Keratinocyte (primary cell): ENCODE measurements at regions not wholly inside any gene's neighbourhood (a gene's known extent, or its start where the extent isn't known, plus 50 kb on each side); places are given as distances from the start of the nearest gene placed in this dataset.

Experiments
- DNase-seq: peaks from one replicate; pipeline ENCODE4 v3.0.0-alpha.2; 2011; ENCODE audit warnings: low read depth, missing footprints, low spot score
- FAIRE-seq: peaks from 2 replicates; lab custom pipeline; 2011; peaks lifted over from hg19 to GRCh38; lab: Jason Lieb, UNC
- H2AFZ ChIP-seq: 2 replicates; pipeline ENCODE4 v1.6.0; 2012; ENCODE audit warnings: low read length, control low read depth, inconsistent platforms; ENCODE audit not compliant: control insufficient read depth
- H3K27ac ChIP-seq: 2 replicates; pipeline ENCODE4 v1.5.1; 2011; ENCODE audit warnings: low read length; ENCODE audit not compliant: control insufficient read depth, insufficient read depth
- H3K27me3 ChIP-seq: 3 replicates; pipeline ENCODE4 v1.6.0; 2011; ENCODE audit warnings: low read length; ENCODE audit not compliant: control insufficient read depth, insufficient read depth; ENCODE audit errors: extremely low read depth
- H3K36me3 ChIP-seq, 2 experiments: 2 replicates in 1 of 2; 3 replicates in 1 of 2; pipeline ENCODE4 v1.5.1; 2011; ENCODE audit warnings: low read length in 2 of 2, mild to moderate bottlenecking in 1 of 2; ENCODE audit not compliant: control insufficient read depth in 2 of 2, insufficient read depth in 2 of 2; ENCODE audit errors: extremely low read depth in 1 of 2
- H3K4me1 ChIP-seq: 3 replicates; pipeline ENCODE4 v1.5.1; 2011; ENCODE audit warnings: low read length; ENCODE audit not compliant: control insufficient read depth, insufficient read depth; ENCODE audit errors: extremely low read depth
- H3K4me2 ChIP-seq: 3 replicates; pipeline ENCODE4 v1.6.0; 2011; ENCODE audit warnings: low read depth, low read length; ENCODE audit not compliant: control insufficient read depth, insufficient read depth; ENCODE audit errors: extremely low read depth
- H3K4me3 ChIP-seq, 3 experiments: fragments of 200-600 bp in 1 of 3; sonication (generic) in 1 of 3; 2 replicates in 2 of 3; 3 replicates in 1 of 3; pipeline ENCODE4 v1.5.1; 2011 to 2016; ENCODE audit warnings: low read length in 3 of 3, mild to moderate bottlenecking in 3 of 3, control low read depth in 2 of 3, inconsistent platforms in 1 of 3, low read depth in 1 of 3, mixed read lengths in 1 of 3, mixed run types in 1 of 3, moderate library complexity in 1 of 3; ENCODE audit not compliant: control insufficient read depth in 2 of 3, insufficient read depth in 2 of 3; ENCODE audit errors: extremely low read depth in 1 of 3
- H3K79me2 ChIP-seq: 2 replicates; pipeline ENCODE4 v1.6.0; 2012; ENCODE audit warnings: low read length; ENCODE audit not compliant: control insufficient read depth, insufficient read depth
- H3K9ac ChIP-seq: 3 replicates; pipeline ENCODE4 v1.6.0; 2011; ENCODE audit warnings: low read length; ENCODE audit not compliant: control insufficient read depth, insufficient read depth; ENCODE audit errors: extremely low read depth
- H3K9me1 ChIP-seq: 3 replicates; pipeline ENCODE4 v1.6.0; 2011; ENCODE audit warnings: low read length; ENCODE audit not compliant: control insufficient read depth, insufficient read depth; ENCODE audit errors: extremely low read depth
- H3K9me3 ChIP-seq: 2 replicates; pipeline ENCODE4 v1.5.1; 2012; ENCODE audit warnings: low read depth, low read length; ENCODE audit not compliant: control insufficient read depth
- H4K20me1 ChIP-seq: 3 replicates; pipeline ENCODE4 v1.6.0; 2011; ENCODE audit warnings: low read length; ENCODE audit not compliant: control insufficient read depth, insufficient read depth; ENCODE audit errors: extremely low read depth
- CTCF ChIP-seq, 3 experiments: IDR thresholded peaks in 1 of 3; conservative IDR thresholded peaks in 1 of 3; optimal IDR thresholded peaks in 1 of 3; 2 replicates in 2 of 3; 3 replicates in 1 of 3; pipeline versions ENCODE3 to v1.5.1; 2011; ENCODE audit warnings: low read length in 3 of 3, mild to moderate bottlenecking in 3 of 3, moderate library complexity in 2 of 3, control low read depth in 1 of 3, inconsistent platforms in 1 of 3; ENCODE audit not compliant: insufficient read depth in 2 of 3; ENCODE audit errors: extremely low read depth in 1 of 3
- EZH2 ChIP-seq: IDR thresholded peaks from one replicate; pipeline ENCODE4 v1.6.1; 2012; ENCODE audit warnings: inconsistent platforms, mild to moderate bottlenecking, low read length, moderate library complexity
- dilution Hi-C: fragments of 300-500 bp; cut with MboI; formaldehyde crosslinking; loops from one replicate; pipeline ENCODE4 v1.7.0; 2020; ENCODE audit warnings: low sequenced_read_pairs; ENCODE audit not compliant: extremely low pct_ligation_motif_present

GRCh38 chr2:65661980-65662653 is 229.7 kb upstream of the SPRED2 start:
- Histone ChIP-seq H2AFZ (no peak overlapping the region), H3K4me1 (peaks cover 11% of the 10 kb centered on the region), H3K9me1 (no peaks in the 10 kb centered on the region), H3K4me3 (no peak overlapping the region), H3K79me2 (no peaks in the 10 kb centered on the region), H3K9me3 (no peaks in the 10 kb centered on the region), H3K9ac (no peak overlapping the region), H3K4me2 (no peak overlapping the region), H3K36me3 (no peaks in the 10 kb centered on the region), H4K20me1 (no peaks in the 10 kb centered on the region), H3K27ac (no peak overlapping the region), H3K27me3 (peaks cover 3% of the 10 kb centered on the region)
- FAIRE-seq = no peak
- dilution Hi-C loops = no loop called here
- TF ChIP-seq EZH2 = no peak
- TF ChIP-seq CTCF (optimal IDR thresholded peaks at IDR 0.05 in 1 of 3, IDR thresholded peaks at IDR 0.05 in 1 of 3, conservative IDR thresholded peaks at IDR 0.05 in 1 of 3; ENCODE audit: extremely low read depth in 1 of 3, insufficient read depth in 2 of 3, low read length in 3 of 3) = no peak
- DNase-seq = no peak

- no peak overlapping the region for H3K4me2 ChIP-seq
- H3K4me1 ChIP-seq = peaks cover 9% of the 10 kb centered on the region
- H3K9me1 ChIP-seq = no peaks in the 10 kb centered on the region
- H3K36me3 ChIP-seq = no peaks in the 10 kb centered on the region
- no peaks in the 10 kb centered on the region for H3K79me2 ChIP-seq
- no peaks in the 10 kb centered on the region for H3K9me3 ChIP-seq
- TF ChIP-seq CTCF (optimal IDR thresholded peaks at IDR 0.05 in 1 of 3, IDR thresholded peaks at IDR 0.05 in 1 of 3, conservative IDR thresholded peaks at IDR 0.05 in 1 of 3; ENCODE audit: extremely low read depth in 1 of 3, insufficient read depth in 2 of 3, low read length in 3 of 3) = no peak
- TF ChIP-seq EZH2 = no peak
- no peak overlapping the region for H3K4me3 ChIP-seq
- FAIRE-seq (no peak), DNase-seq (no peak)
- no peaks in the 10 kb centered on the region for H4K20me1 ChIP-seq
- H3K27me3 ChIP-seq = peaks cover 3% of the 10 kb centered on the region
- dilution Hi-C loops = no loop called here
- no peak overlapping the region for H3K9ac ChIP-seq
- no peak overlapping the region for H2AFZ ChIP-seq
- no peak overlapping the region for H3K27ac ChIP-seq
Observed at GRCh38 chr2:65660340-65660739, 227.9 kb upstream of the SPRED2 start.
